ENCODE measurements at regions not wholly inside any gene's neighbourhood (a gene's known extent, or its start where the extent isn't known, plus 50 kb on each side); places are given as distances from the start of the nearest gene placed in this dataset.

- DNase-seq = no peak
Measured at GRCh38 chr5:74279244-74279643, 361.3 kb downstream of the ENC1 start.

GRCh38 chr5:74277418-74277817, 363.1 kb downstream of the ENC1 start:
- DNase-seq = no peak

GRCh38 chr5:74275171-74275992, 365.1 kb downstream of the ENC1 start:
- no peak for DNase-seq

DNA sequence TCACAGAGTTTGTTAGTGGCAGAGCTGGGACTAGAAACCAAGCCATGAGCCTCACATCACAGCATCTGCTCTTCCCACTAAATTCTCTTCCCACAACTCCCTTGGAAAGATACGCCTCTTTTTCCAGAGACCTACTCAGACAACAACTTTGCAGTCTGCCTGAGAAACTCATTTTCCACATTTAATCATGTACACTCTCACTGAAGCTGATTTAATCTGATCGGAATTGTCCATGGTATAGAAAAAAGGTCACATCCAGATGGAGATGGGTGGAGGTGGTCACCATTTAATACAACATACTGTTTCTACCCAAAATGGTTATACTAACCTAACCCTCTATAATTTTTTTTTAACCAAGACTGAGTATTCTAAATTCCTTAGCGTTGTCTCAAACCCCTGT, 366.2 kb downstream of the ENC1 start:
- no peak for DNase-seq

DNA sequence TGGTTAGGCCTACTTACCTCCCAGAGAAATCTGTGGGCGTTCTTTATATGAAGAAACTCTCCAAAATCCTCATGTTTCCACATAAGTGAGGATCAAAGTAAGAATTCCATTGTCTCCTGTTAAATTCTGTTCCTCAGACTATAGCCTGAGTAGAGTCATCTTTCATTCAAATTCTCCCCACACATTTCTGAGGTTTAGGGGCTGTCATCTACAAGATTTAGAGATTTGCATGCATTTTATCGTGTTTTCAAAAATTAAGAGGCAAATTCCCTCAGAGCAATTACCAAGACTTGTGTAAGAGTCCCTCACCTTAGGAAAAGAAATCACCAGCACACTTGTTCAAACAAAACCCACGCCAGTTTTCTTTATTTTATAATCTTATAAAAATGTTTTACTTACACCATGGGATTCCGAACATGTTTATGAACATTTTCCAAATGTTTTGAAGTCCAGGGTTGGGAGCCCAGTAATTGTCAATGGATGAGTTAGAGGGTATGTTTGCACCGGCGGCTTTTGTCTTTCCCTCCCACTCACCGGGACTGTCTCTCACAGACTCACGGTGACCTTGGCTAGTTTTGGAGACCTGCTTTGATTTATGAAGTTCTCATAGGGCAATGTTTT, 367.6 kb downstream of the ENC1 start:
- no peak for DNase-seq

DNA sequence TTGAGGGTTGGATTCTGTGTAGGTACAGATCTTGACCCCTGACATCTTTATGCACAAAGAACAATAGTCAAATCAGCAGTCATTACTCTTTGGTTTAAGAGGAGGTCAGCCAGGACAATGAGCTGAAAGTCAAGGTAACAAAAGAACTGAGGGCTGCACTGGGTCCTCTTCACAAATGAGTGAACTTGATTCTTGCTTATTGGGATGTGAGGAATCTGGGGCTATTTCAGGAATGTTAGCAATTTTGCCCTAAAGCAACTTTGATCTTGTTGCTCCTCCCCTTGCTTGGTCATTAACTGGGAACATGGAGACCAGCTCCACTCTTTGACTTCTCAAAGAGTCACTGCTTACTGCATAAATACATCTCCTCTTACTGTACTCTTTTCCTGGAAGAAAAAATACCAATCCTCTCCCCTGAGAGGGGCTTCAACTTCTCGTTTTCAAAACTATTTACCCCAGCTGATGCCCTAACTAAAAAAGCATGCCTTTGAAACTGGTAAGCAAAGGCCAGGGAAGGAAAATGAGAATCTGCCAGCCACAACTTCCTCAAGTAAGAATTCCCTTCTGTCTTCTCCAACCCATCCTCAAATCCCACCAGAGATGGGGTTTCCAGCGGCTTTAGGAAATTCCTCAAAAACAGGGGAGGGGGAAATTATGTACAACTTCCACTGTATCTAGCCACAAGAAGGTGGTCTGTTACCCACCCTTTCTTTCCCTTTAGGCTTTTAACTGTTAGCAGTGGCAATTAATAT, 368.3 kb downstream of the ENC1 start:
- no peak for DNase-seq

GRCh38 chr5:74268297-74268696, 372.2 kb downstream of the ENC1 start:
- DNase-seq = no peak

DNA sequence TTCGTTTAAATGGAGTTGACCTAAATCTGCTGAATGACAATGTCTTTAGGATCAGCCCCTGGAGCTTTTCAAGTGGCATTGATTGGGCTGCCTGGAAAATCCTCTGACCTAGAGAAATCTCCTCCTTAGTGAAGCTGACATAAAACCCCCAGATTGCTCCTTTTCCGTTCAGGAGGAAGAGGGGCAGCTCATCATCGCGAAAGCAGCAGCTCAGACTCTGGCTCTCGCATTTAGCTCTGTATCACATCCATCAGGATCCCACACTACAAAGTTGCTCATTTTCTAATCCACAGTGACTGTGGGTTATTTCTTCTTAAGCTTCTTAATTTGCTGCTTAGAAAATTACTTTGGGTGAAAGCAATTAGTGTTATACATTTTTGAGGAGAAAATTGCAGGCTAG, 373.7 kb downstream of the ENC1 start:
- DNase-seq = no peak

GRCh38 chr5:74266132-74266531, 374.4 kb downstream of the ENC1 start:
- no peak for DNase-seq

DNA sequence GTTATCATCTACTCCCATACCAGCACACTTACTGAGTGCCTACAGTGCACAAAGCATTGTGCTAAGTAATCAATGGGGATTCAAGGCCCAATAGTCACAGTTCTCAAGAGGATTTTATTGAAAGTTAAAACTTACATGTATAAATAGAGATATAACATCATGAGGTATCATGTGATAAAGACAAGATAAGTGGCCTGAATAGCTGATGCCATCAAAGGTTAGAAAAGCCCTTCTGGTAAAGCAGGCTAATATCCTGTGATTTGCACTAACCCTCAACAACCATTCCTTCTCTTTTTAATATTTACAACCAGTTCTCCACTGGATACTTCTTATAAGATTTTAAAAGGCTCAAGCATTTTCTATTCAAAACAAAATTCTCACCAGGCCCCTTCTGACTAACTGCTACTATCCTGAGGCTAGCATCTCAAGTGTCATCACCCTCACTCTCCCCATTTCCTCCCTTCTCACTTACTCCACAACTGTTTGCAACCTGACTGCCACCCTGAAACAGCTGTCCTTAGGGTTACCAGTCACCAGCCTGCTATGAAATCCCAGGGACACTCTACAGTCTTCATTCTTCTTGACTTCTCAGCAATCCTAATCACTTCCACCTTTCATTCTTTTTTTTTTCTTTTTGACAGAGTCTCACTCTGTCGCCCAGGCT, 377.9 kb downstream of the ENC1 start:
- DNase-seq = no peak

GRCh38 chr5:74261866-74262265, 378.7 kb downstream of the ENC1 start:
- no peak for DNase-seq

- DNase-seq = no peak
Measured at GRCh38 chr5:74261421-74261820, 379.1 kb downstream of the ENC1 start.

DNA sequence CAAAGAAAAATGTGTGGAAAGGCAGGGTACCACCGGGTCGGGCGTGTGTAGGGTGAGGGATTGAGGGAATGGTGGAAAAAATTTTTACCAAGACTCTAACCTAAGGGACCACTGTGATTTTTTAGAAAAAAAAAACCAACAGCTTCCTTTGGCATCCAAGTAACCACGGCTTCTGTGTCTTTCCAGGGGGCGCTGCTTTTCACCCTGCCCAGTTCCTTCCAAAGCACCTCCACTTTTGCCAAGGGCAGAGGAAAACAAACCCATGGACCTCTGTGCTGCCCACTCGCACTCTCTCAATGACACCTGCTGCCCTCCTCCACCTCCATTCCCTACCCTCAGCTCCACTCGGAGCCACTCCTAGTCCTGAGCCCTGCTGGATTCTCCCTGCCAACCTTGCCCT, 381.0 kb downstream of the ENC1 start:
- DNase-seq = no peak

DNA sequence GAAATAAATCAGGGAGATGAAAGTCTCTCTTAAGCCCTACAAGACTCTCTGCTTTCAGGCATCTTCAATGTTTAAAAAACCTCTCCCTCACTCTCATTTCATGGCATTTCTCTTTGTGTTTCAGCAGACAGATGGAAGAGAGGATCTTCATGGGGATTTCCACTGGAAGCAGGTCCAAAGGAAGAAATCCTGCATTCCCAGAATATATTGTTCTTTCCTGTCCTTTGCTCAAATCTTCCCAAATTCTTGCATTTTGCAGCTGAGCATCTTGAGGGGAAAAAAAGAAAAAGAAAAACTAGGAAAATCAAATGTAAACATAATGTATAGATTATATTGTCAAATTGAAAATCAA, 382.2 kb downstream of the ENC1 start:
- no peak for DNase-seq

DNA sequence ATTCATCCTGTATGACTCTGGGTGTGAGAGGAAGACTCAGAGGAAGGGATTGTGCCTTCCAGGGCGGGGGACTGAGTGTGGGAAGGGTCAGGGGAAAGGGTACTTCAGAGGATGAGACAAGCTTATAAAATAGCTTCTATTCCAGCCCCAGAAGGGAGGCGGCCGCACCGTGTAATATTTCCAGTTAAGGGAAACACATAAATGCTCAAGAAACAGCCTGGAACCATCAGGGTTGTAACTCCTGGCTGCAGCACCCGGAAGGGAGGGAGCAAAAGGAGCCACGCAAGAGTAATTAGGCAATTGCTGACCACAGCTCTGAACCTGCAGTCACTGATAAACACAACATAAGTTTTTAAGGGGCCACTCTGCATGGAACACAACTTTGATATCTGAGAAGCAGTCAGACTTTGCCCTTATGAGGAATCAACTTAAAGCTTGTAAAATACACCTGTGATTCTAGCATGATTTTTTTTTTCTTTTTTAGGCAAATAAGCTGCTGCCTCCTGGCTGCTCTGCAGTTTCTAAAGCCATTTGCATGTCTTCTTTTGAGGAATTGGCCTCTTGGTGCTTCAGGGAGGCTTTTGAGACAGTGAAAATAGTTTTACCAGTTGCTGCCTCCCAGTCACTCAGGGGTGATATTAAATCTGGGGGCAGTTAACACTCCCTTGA, 382.7 kb downstream of the ENC1 start:
- DNase-seq = no peak

DNA sequence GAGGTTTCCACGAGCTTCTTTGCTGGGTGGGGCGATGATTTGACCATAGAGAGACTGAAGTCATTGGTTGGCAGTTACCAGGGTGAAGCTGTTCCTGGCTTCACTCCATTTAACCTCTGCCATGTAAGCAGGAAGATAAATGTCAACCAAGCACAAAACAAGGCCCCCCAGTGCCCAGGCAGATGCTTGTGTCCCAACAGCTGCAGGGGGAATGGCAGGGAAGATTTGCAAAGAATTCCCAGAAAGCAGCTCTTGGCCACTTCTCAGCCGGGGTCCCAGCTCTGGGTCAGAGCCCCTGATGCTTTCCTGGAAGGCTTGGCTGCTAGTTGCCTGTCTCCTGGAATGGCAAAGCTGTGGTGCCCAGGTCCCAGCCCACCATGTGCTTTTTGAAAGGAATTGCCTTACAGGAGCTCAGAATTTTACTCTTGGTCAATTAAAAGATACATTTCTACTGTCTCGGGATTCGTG, 383.4 kb downstream of the ENC1 start:
- no peak for DNase-seq

- no peak for DNase-seq
Measured at GRCh38 chr5:74255692-74256392, 384.7 kb downstream of the ENC1 start.

- DNase-seq = no peak
Measured at GRCh38 chr5:74254257-74254656, 386.3 kb downstream of the ENC1 start.

GRCh38 chr5:74252044-74252443, 388.5 kb downstream of the ENC1 start:
- no peak for DNase-seq

DNA sequence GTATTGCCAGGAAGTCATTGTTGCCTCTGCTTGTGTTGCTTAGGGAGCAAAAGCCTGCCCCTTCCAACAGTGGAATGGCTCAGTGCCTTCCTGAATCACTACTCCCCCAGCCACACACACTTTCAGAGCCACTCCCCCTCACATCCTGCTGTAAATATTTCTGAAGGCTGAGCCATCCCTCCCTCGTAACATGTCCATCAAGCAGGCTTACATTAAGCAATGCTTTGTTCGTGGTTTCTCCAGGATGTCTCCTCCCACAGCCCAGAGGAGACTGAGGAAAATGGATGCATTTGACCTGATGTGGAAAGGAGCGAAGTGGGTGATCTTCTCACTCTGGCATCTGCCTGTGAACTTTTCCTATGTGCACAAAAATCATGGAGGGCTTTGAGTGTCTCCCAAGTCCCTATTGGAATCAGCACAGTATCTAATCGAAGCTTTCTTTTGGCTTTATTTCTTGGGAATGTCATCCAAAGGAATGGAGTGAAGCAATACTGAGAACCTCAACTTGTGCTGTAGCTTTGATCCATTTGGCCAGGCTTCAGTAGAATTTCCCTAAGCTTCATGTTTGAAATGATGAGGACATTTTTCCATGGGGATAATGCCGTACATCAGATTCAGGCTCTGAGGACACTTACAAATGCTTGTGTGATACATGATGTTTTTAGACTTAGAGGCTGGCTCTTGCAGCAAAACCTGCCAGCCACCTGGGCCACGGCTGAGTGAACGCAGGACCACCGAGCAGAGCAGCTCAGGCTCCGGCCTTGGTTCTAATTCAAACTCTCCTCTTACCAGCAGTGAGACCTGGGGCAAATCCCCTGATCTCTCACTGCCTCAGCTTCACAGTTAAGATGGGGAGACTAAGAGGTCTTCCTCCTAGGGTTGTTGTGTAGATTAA, 389.1 kb downstream of the ENC1 start:
- no peak for DNase-seq
